ENCODE measurements at regions not wholly inside any gene's neighbourhood (a gene's known extent, or its start where the extent isn't known, plus 50 kb on each side); places are given as distances from the start of the nearest gene placed in this dataset.

- Mint-ChIP-seq H3K27ac (no peak overlapping the region), H3K27me3 (no peaks in the 10 kb centered on the region), H3K36me3 (ENCODE audit: low read depth) (no peaks in the 10 kb centered on the region), H3K9me3 (peaks cover 4% of the 10 kb centered on the region), H3K4me1 (peaks cover 3% of the 10 kb centered on the region), H3K4me3 (no peak overlapping the region)
- DNase-seq (no peak), ATAC-seq (no peak)
Observed at GRCh38 chr11:92411431-92411830, 186.8 kb downstream of the FAT3 start.

DNA sequence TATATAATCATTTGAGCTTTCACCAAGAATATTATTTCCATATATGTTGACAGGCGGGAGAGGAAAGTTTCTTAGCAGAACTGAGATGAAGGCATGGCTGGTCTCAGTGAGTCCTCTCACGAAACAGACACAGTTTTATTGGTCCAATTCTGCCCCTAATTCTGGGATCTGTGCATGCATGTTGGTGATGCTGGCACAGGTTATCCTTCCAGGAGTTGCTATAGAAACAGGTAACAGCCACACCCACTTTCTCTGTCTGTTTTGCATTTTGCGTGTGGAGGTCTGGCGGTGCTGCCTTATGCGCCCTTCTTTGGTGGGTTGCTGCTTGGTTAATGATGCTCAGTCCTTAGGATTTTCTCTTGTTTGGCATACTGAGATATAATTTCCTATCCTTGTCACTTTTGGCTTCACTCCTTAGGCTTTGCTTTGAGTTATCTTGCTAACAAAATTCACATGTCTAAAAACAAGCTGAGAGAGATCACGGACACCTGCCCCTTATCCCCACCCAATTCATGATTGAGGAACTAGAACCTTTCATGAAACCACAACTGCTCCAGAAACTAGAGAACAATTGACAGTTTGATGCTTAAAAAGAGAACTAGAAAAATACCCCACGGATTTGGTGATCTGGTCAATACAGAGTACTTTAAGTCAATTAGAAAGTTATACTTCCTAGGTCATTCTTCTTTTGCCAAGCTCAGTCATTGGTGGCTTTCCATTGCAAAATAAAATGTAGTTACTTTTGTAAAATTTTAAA is 189.3 kb downstream of the FAT3 start:
- Mint-ChIP-seq H3K36me3 (ENCODE audit: low read depth) (no peaks in the 10 kb centered on the region), H3K27ac (no peak overlapping the region), H3K4me1 (peaks cover 3% of the 10 kb centered on the region), H3K27me3 (no peaks in the 10 kb centered on the region), H3K4me3 (no peak overlapping the region), H3K9me3 (peaks cover 4% of the 10 kb centered on the region)
- DNase-seq = no peak
- ATAC-seq = no peak

DNA sequence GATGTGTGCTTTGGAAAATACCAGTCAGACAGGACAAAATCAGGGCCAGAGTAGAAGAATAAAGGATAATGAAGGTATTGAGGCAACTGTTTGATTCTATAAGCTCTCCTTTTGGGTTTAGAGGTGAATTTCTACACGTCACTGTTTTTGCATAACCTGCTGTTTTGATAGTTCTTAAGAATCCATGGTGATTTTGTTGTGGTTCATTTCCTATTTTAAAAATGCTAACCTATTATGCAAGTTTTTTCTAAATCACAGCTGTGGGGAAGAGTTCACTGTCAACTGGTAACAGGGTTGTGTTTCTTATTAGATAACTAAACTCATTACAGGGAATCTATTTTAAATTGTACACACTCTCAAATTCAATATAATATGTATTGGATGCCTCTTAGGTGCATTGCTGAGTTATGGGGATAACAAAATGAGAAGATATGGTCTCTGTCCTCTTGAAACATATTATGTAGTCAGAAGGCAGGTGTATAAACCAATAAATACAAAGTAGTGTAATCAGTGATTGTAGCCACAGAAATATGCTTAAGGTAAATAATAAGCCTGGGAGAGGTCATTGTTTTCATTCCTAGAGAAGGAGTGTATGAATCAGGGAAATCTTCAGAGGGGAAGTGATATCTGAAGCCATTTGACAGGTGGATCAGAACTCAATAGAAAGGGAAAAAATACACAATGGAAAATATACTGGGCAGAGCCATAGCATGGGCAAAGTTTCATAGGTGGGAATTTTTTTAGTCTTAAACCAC is 192.5 kb downstream of the FAT3 start:
- no peak overlapping the region for H3K27ac Mint-ChIP-seq
- peaks cover 3% of the 10 kb centered on the region for H3K4me1 Mint-ChIP-seq
- no peak overlapping the region for H3K4me3 Mint-ChIP-seq
- no peak for DNase-seq
- H3K9me3 Mint-ChIP-seq = no peaks in the 10 kb centered on the region
- H3K27me3 Mint-ChIP-seq = no peaks in the 10 kb centered on the region
- no peaks in the 10 kb centered on the region for H3K36me3 Mint-ChIP-seq (ENCODE audit: low read depth)
- ATAC-seq = no peak

- Mint-ChIP-seq H3K36me3 (ENCODE audit: low read depth) (no peaks in the 10 kb centered on the region), H3K4me1 (no peaks in the 10 kb centered on the region)
Observed at GRCh38 chr11:92423115-92424034, 198.8 kb downstream of the FAT3 start.

DNA sequence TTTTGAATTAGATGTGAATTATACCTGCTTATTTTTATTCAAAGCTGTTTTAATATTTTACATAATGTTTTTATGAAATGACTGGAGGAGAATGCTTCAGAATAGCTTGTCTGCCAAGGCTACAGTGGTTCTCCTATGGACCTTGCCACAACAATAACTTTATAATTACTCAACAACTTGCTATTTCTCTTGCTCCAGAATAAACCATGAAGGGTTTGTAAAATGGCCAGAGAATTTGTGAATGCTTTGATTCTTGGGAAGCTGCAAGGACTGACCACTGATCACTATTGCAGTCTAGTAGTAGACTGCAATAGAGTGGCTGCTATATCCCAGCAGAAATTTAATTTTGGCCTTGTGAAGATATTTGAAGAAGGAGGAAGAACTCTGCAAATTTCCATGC is 199.7 kb downstream of the FAT3 start:
- no peak overlapping the region for H3K27ac Mint-ChIP-seq
- H3K4me1 Mint-ChIP-seq = no peaks in the 10 kb centered on the region
- no peak for DNase-seq
- H3K9me3 Mint-ChIP-seq = peaks cover 16% of the 10 kb centered on the region
- ATAC-seq = no peak
- H3K4me3 Mint-ChIP-seq = no peak overlapping the region
- H3K27me3 Mint-ChIP-seq = no peaks in the 10 kb centered on the region
- H3K36me3 Mint-ChIP-seq (ENCODE audit: low read depth) = no peaks in the 10 kb centered on the region

More at GRCh38 chr11:92423115-92424034, 198.8 kb downstream of the FAT3 start:
- H3K27me3 Mint-ChIP-seq = no peaks in the 10 kb centered on the region
- ATAC-seq (no peak), DNase-seq (no peak)
- peaks cover 11% of the 10 kb centered on the region for H3K9me3 Mint-ChIP-seq
- no peak overlapping the region for H3K27ac Mint-ChIP-seq
- H3K4me3 Mint-ChIP-seq = no peak overlapping the region

- Mint-ChIP-seq H3K27ac (no peak overlapping the region), H3K4me1 (no peaks in the 10 kb centered on the region), H3K9me3 (peaks cover 23% of the 10 kb centered on the region), H3K27me3 (no peaks in the 10 kb centered on the region), H3K36me3 (ENCODE audit: low read depth) (no peaks in the 10 kb centered on the region), H3K4me3 (no peak overlapping the region)
- DNase-seq = no peak
- no peak for ATAC-seq
Observed at GRCh38 chr11:92425127-92425526, 200.5 kb downstream of the FAT3 start.

GRCh38 chr11:92432515-92432914 is 207.9 kb downstream of the FAT3 start:
- H3K4me3 Mint-ChIP-seq = no peak overlapping the region
- peaks cover 19% of the 10 kb centered on the region for H3K9me3 Mint-ChIP-seq
- no peak for ATAC-seq

GRCh38 chr11:92436034-92436920 is 211.7 kb downstream of the FAT3 start:
- Mint-ChIP-seq H3K4me3 (no peak overlapping the region), H3K36me3 (ENCODE audit: low read depth) (no peaks in the 10 kb centered on the region), H3K4me1 (no peaks in the 10 kb centered on the region), H3K27ac (no peak overlapping the region), H3K9me3 (no peaks in the 10 kb centered on the region), H3K27me3 (no peaks in the 10 kb centered on the region)
- ATAC-seq (no peak), DNase-seq (no peak)

More at GRCh38 chr11:92432515-92432914, 207.9 kb downstream of the FAT3 start:
- DNase-seq = no peak
- H3K36me3 Mint-ChIP-seq (ENCODE audit: low read depth) = no peaks in the 10 kb centered on the region
- H3K27me3 Mint-ChIP-seq = no peaks in the 10 kb centered on the region
- H3K4me1 Mint-ChIP-seq = no peaks in the 10 kb centered on the region
- H3K27ac Mint-ChIP-seq = no peak overlapping the region

- H3K27ac Mint-ChIP-seq = no peak overlapping the region
- H3K27me3 Mint-ChIP-seq = no peaks in the 10 kb centered on the region
- ATAC-seq (no peak), DNase-seq (no peak)
- no peaks in the 10 kb centered on the region for H3K9me3 Mint-ChIP-seq
- H3K4me3 Mint-ChIP-seq = no peak overlapping the region
- H3K4me1 Mint-ChIP-seq = no peaks in the 10 kb centered on the region
- H3K36me3 Mint-ChIP-seq (ENCODE audit: low read depth) = no peaks in the 10 kb centered on the region
Observed at GRCh38 chr11:92439133-92439532, 214.5 kb downstream of the FAT3 start.

GRCh38 chr11:92440701-92441442 is 216.3 kb downstream of the FAT3 start:
- H3K36me3 Mint-ChIP-seq (ENCODE audit: low read depth) = no peaks in the 10 kb centered on the region
- no peaks in the 10 kb centered on the region for H3K27me3 Mint-ChIP-seq
- no peaks in the 10 kb centered on the region for H3K4me1 Mint-ChIP-seq
- no peaks in the 10 kb centered on the region for H3K9me3 Mint-ChIP-seq
- H3K4me3 Mint-ChIP-seq = no peak overlapping the region
- H3K27ac Mint-ChIP-seq = no peak overlapping the region
- ATAC-seq (no peak), DNase-seq (no peak)

GRCh38 chr11:92441443-92441726 is 216.8 kb downstream of the FAT3 start:
- Mint-ChIP-seq H3K4me3 (no peak overlapping the region), H3K9me3 (no peaks in the 10 kb centered on the region), H3K27ac (no peak overlapping the region), H3K36me3 (ENCODE audit: low read depth) (no peaks in the 10 kb centered on the region), H3K4me1 (no peaks in the 10 kb centered on the region), H3K27me3 (no peaks in the 10 kb centered on the region)
- ATAC-seq (no peak), DNase-seq (no peak)

DNA sequence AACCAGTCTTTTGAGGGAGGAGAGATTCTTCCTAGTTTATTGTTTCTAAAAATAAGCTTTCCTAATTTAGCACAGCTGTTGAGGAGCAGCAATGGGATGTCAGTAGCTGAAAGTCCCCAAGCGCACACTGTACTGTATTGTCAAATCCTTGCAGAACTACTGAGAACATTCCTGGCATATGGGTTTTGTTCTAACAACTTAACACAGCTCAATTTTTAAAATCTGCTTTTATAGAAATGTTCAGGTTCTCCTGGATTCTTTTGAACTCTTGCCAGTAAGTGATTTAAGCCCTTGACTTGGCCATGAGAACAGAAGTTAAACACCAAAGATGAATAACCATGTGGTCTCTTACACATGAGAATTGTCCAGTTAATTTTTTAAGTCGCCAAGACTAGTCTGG is 218.6 kb downstream of the FAT3 start:
- Mint-ChIP-seq H3K27ac (no peak overlapping the region), H3K27me3 (no peaks in the 10 kb centered on the region), H3K4me3 (no peak overlapping the region), H3K9me3 (no peaks in the 10 kb centered on the region), H3K4me1 (no peaks in the 10 kb centered on the region), H3K36me3 (ENCODE audit: low read depth) (no peaks in the 10 kb centered on the region)
- DNase-seq (no peak), ATAC-seq (no peak)

- peaks cover 4% of the 10 kb centered on the region for H3K9me3 Mint-ChIP-seq
- no peak overlapping the region for H3K27ac Mint-ChIP-seq
- DNase-seq (no peak), ATAC-seq (no peak)
- H3K27me3 Mint-ChIP-seq = no peaks in the 10 kb centered on the region
- no peaks in the 10 kb centered on the region for H3K36me3 Mint-ChIP-seq (ENCODE audit: low read depth)
- H3K4me1 Mint-ChIP-seq = no peaks in the 10 kb centered on the region
- no peak overlapping the region for H3K4me3 Mint-ChIP-seq
Observed at GRCh38 chr11:92447586-92447985, 223.0 kb downstream of the FAT3 start.
